NCI-H748 (cell line): ENCODE measurements at regions not wholly inside any gene's neighbourhood (a gene's known extent, or its start where the extent isn't known, plus 50 kb on each side); places are given as distances from the start of the nearest gene placed in this dataset.
A peak's percentile ranks its signal among the peaks of the same experiment; 100 is the strongest.

Source experiments
- DNase-seq: peaks from one replicate; lab custom pipeline; 2025; ENCODE audit not compliant: unreplicated experiment; lab: John Stamatoyannopoulos, UW

GRCh38 chr2:225340923-225341322 lies 58.6 kb upstream of the NYAP2 start:
- no peak for DNase-seq

GRCh38 chr2:225337183-225337582 lies 62.3 kb upstream of the NYAP2 start:
- no peak for DNase-seq

- peak; percentile 98 for DNase-seq
Observed at GRCh38 chr2:225334514-225334913, 65.0 kb upstream of the NYAP2 start.

- DNase-seq = no peak
Observed at GRCh38 chr2:225328192-225328591, 71.3 kb upstream of the NYAP2 start.

GRCh38 chr2:225326969-225327368 lies 72.5 kb upstream of the NYAP2 start:
- peak; percentile 50 for DNase-seq

- no peak for DNase-seq
Observed at GRCh38 chr2:225319872-225320271, 79.6 kb upstream of the NYAP2 start.

- DNase-seq = no peak
Observed at GRCh38 chr2:225318440-225318839, 81.1 kb upstream of the NYAP2 start.

GRCh38 chr2:225317186-225317585 lies 82.3 kb upstream of the NYAP2 start:
- DNase-seq = no peak

- peak; percentile 56 for DNase-seq
Observed at GRCh38 chr2:225310745-225311144, 88.8 kb upstream of the NYAP2 start.

- DNase-seq = peak; percentile 91
Observed at GRCh38 chr2:225309516-225309915, 90.0 kb upstream of the NYAP2 start.

GRCh38 chr2:225296951-225297350 lies 102.6 kb upstream of the NYAP2 start:
- no peak for DNase-seq

GRCh38 chr2:225295102-225295501 lies 104.4 kb upstream of the NYAP2 start:
- DNase-seq = no peak

- DNase-seq = no peak
Observed at GRCh38 chr2:225293638-225294037, 105.9 kb upstream of the NYAP2 start.

GRCh38 chr2:225290757-225291400 lies 108.6 kb upstream of the NYAP2 start:
- no peak for DNase-seq

GRCh38 chr2:225289659-225290058 lies 109.9 kb upstream of the NYAP2 start:
- no peak for DNase-seq

GRCh38 chr2:225288986-225289385 lies 110.5 kb upstream of the NYAP2 start:
- DNase-seq = no peak

- DNase-seq = peak; percentile 82
Observed at GRCh38 chr2:225282858-225283710, 116.4 kb upstream of the NYAP2 start.

- no peak for DNase-seq
Observed at GRCh38 chr2:225276207-225276606, 123.3 kb upstream of the NYAP2 start.

- no peak for DNase-seq
Observed at GRCh38 chr2:225275443-225275842, 124.1 kb upstream of the NYAP2 start.

GRCh38 chr2:225274751-225275150 lies 124.8 kb upstream of the NYAP2 start:
- peak; percentile 36 for DNase-seq

- DNase-seq = peak; percentile 28
Observed at GRCh38 chr2:225272173-225272572, 127.3 kb upstream of the NYAP2 start.

GRCh38 chr2:225270861-225271260 lies 128.6 kb upstream of the NYAP2 start:
- peak; percentile 66 for DNase-seq
